ENCODE measurements at regions not wholly inside any gene's neighbourhood (a gene's known extent, or its start where the extent isn't known, plus 50 kb on each side); places are given as distances from the start of the nearest gene placed in this dataset.
A peak's percentile ranks its signal among the peaks of the same experiment; 100 is the strongest.

- H3K27ac ChIP-seq (ENCODE audit: low read depth, low read length): no peak overlapping the region
- H3K36me3 ChIP-seq (ENCODE audit: insufficient read depth, low read length): no peaks in the 10 kb centered on the region
- H3K27me3 Mint-ChIP-seq (ENCODE audit: low read depth, unreplicated experiment): no peaks in the 10 kb centered on the region
- peak overlapping the region; percentile 64 for H3K4me2 ChIP-seq (ENCODE audit: low read length)
- H3K36me3 Mint-ChIP-seq (ENCODE audit: low read depth, unreplicated experiment): peaks cover 5% of the 10 kb centered on the region
- DNase-seq (ENCODE audit: low read depth) (peak; percentile 27), FAIRE-seq (no peak)
- peak overlapping the region; percentile 4 for H3K4me3 ChIP-seq (ENCODE audit: insufficient read depth, low read depth, low read length)
- no peaks in the 10 kb centered on the region for H3K4me1 ChIP-seq (ENCODE audit: insufficient read depth, low read length)
- H3K4me1 Mint-ChIP-seq (ENCODE audit: low read depth, unreplicated experiment): peaks cover 8% of the 10 kb centered on the region
- no peaks in the 10 kb centered on the region for H4K20me1 ChIP-seq (ENCODE audit: insufficient read depth, low read length)
- no peak overlapping the region for H3K27ac Mint-ChIP-seq (ENCODE audit: unreplicated experiment)
- H3K9me3 ChIP-seq (ENCODE audit: insufficient read depth, low read depth, low read length): no peaks in the 10 kb centered on the region
- TF ChIP-seq CTCF (IDR thresholded peaks at IDR 0.05; ENCODE audit: insufficient read depth, low read depth, low read length) (no peak), EZH2 (IDR thresholded peaks at IDR 0.05; ENCODE audit: insufficient read depth, low read length) (no peak)
- H3K9ac ChIP-seq (ENCODE audit: low read length): no peak overlapping the region
- H3K9me3 Mint-ChIP-seq (ENCODE audit: unreplicated experiment): no peaks in the 10 kb centered on the region
- H2AFZ ChIP-seq (ENCODE audit: low read depth, low read length): peak overlapping the region; percentile 25
- no peaks in the 10 kb centered on the region for H3K27me3 ChIP-seq (ENCODE audit: insufficient read depth, low read length)
- no peak overlapping the region for H3K4me3 Mint-ChIP-seq (ENCODE audit: unreplicated experiment)
- no peaks in the 10 kb centered on the region for H3K79me2 ChIP-seq (ENCODE audit: insufficient read depth, low read length)
Measured at GRCh38 chr13:24063281-24063877, 97.1 kb upstream of the SPATA13 start.

GRCh38 chr13:24064371-24064770 is 96.1 kb upstream of the SPATA13 start:
- no peak overlapping the region for H3K4me2 ChIP-seq (ENCODE audit: low read length)
- H3K79me2 ChIP-seq (ENCODE audit: insufficient read depth, low read length): no peaks in the 10 kb centered on the region
- Mint-ChIP-seq H3K4me3 (ENCODE audit: unreplicated experiment) (no peak overlapping the region), H3K27ac (ENCODE audit: unreplicated experiment) (no peak overlapping the region), H3K27me3 (ENCODE audit: low read depth, unreplicated experiment) (no peaks in the 10 kb centered on the region), H3K9me3 (ENCODE audit: unreplicated experiment) (no peaks in the 10 kb centered on the region), H3K36me3 (ENCODE audit: low read depth, unreplicated experiment) (peaks cover 5% of the 10 kb centered on the region), H3K4me1 (ENCODE audit: low read depth, unreplicated experiment) (peaks cover 8% of the 10 kb centered on the region)
- no peak overlapping the region for H3K9ac ChIP-seq (ENCODE audit: low read length)
- DNase-seq (ENCODE audit: low read depth) (no peak), FAIRE-seq (no peak)
- no peaks in the 10 kb centered on the region for H4K20me1 ChIP-seq (ENCODE audit: insufficient read depth, low read length)
- no peaks in the 10 kb centered on the region for H3K9me3 ChIP-seq (ENCODE audit: insufficient read depth, low read depth, low read length)
- H3K36me3 ChIP-seq (ENCODE audit: insufficient read depth, low read length): no peaks in the 10 kb centered on the region
- no peak overlapping the region for H3K27ac ChIP-seq (ENCODE audit: low read depth, low read length)
- H2AFZ ChIP-seq (ENCODE audit: low read depth, low read length): no peak overlapping the region
- TF ChIP-seq CTCF (IDR thresholded peaks at IDR 0.05; ENCODE audit: insufficient read depth, low read depth, low read length) (no peak), EZH2 (IDR thresholded peaks at IDR 0.05; ENCODE audit: insufficient read depth, low read length) (no peak)
- no peaks in the 10 kb centered on the region for H3K27me3 ChIP-seq (ENCODE audit: insufficient read depth, low read length)
- H3K4me3 ChIP-seq (ENCODE audit: insufficient read depth, low read depth, low read length): no peak overlapping the region
- H3K4me1 ChIP-seq (ENCODE audit: insufficient read depth, low read length): no peaks in the 10 kb centered on the region

- Mint-ChIP-seq H3K9me3 (ENCODE audit: unreplicated experiment) (no peaks in the 10 kb centered on the region), H3K27ac (ENCODE audit: unreplicated experiment) (no peak overlapping the region), H3K27me3 (ENCODE audit: low read depth, unreplicated experiment) (no peaks in the 10 kb centered on the region), H3K4me1 (ENCODE audit: low read depth, unreplicated experiment) (peaks cover 8% of the 10 kb centered on the region), H3K36me3 (ENCODE audit: low read depth, unreplicated experiment) (peaks cover 5% of the 10 kb centered on the region), H3K4me3 (ENCODE audit: unreplicated experiment) (no peak overlapping the region)
- no peaks in the 10 kb centered on the region for H3K9me3 ChIP-seq (ENCODE audit: insufficient read depth, low read depth, low read length)
- no peak overlapping the region for H3K4me2 ChIP-seq (ENCODE audit: low read length)
- FAIRE-seq (no peak), DNase-seq (ENCODE audit: low read depth) (no peak)
- TF ChIP-seq EZH2 (IDR thresholded peaks at IDR 0.05; ENCODE audit: insufficient read depth, low read length): no peak
- no peak for TF ChIP-seq CTCF (IDR thresholded peaks at IDR 0.05; ENCODE audit: insufficient read depth, low read depth, low read length)
- no peaks in the 10 kb centered on the region for H3K36me3 ChIP-seq (ENCODE audit: insufficient read depth, low read length)
- no peaks in the 10 kb centered on the region for H3K4me1 ChIP-seq (ENCODE audit: insufficient read depth, low read length)
- no peaks in the 10 kb centered on the region for H4K20me1 ChIP-seq (ENCODE audit: insufficient read depth, low read length)
- H3K4me3 ChIP-seq (ENCODE audit: insufficient read depth, low read depth, low read length): no peak overlapping the region
- no peak overlapping the region for H3K9ac ChIP-seq (ENCODE audit: low read length)
- no peak overlapping the region for H2AFZ ChIP-seq (ENCODE audit: low read depth, low read length)
- no peak overlapping the region for H3K27ac ChIP-seq (ENCODE audit: low read depth, low read length)
- no peaks in the 10 kb centered on the region for H3K27me3 ChIP-seq (ENCODE audit: insufficient read depth, low read length)
- H3K79me2 ChIP-seq (ENCODE audit: insufficient read depth, low read length): no peaks in the 10 kb centered on the region
Measured at GRCh38 chr13:24065176-24065575, 95.3 kb upstream of the SPATA13 start.

Data from astrocyte (in vitro differentiated cells and primary cell).